ENCODE measurements at regions not wholly inside any gene's neighbourhood (a gene's known extent, or its start where the extent isn't known, plus 50 kb on each side); places are given as distances from the start of the nearest gene placed in this dataset.
"Not testable (repeated sequence)": the region's sequence is repeated elsewhere in the genome, so short reads cannot be mapped to it uniquely, and the experiment has no call there.

DNA sequence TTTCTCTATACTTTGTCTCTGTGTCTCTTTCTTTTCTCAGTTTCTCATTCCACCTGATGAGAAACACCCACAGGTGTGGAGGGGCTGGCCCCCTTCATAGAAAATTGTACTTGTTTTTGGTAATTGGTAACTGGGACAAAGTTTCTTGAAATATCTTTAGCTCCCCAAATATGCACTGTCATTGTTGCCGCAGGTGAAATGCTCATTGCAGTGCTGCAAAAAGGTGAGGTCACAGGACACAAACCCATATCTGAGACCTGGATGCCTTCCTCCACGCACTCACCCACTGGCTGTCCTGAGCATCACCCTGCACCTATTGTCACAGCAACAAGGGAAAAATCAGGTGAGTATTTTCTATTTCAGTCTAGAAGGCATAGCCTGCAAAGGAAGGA lies 74.5 kb upstream of the CCDC180 start:
- DNase-seq (ENCODE audit: low read depth, low spot score); H3K9me3 ChIP-seq (ENCODE audit: control insufficient read depth, insufficient read depth, low read depth, low read length); H3K27ac ChIP-seq (ENCODE audit: low read length); POLR2A ChIA-PET; intact Hi-C loops (cut with micrococcal nuclease; ENCODE audit: unreplicated experiment); ATAC-seq; in situ Hi-C loops (cut with HindIII; ENCODE audit: low pct_unique_long_range_greater_than_20kb, low sequenced_read_pairs); H3K36me3 ChIP-seq (ENCODE audit: control insufficient read depth, insufficient read depth, low read length); BruUV-seq (replicated peaks); CTCF ChIA-PET; H3K4me1 ChIP-seq (ENCODE audit: control insufficient read depth, insufficient read depth, low read length); H3K4me3 ChIP-seq (ENCODE audit: low read depth in 2 of 2, low read length in 2 of 2); H3K27me3 ChIP-seq (ENCODE audit: control insufficient read depth, insufficient read depth, low read length): not testable (repeated sequence)

DNA sequence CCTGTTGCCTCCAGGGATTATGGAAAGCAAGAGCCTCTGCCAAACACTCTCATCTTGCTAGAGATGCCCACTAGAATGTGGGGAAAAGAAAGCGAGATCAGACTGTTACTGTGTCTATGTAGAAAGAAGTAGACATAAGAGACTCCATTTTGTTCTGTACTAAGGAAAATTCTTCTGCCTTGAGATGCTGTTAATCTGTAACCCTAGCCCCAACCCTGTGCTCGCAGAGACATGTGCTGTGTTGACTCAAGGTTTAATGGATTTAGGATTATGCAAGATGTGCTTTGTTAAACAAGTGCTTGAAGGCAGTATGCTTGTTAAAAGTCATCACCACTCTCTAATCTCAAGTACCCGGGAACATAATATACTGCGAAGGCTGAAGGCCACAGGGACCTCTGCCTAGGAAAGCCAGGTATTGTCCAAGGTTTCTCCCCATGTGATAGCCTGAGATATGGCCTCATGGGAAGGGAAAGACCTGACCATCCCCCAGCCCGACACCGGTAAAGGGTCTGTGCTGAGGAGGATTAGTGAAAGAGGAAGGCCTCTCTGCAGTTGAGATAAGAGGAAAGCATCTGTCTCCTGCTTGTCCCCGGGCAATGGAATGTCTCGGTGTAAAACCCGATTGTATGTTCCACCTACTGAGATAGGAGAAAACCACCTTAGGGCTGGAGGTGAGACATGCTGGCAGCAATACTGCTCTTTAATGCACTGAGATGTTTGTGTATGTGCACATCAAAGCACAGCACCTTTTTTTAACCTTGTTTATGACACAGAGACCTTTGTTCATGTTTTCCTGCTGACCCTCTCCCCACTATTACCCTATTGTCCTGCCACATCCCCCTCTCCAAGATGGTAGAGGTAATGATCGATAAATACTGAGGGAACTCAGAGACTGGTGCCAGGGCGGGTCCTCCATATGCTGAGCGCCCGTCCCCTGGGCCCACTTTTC lies 75.1 kb upstream of the CCDC180 start:
- H3K36me3 ChIP-seq (ENCODE audit: control insufficient read depth, insufficient read depth, low read length); CTCF ChIA-PET; ATAC-seq; H3K27ac ChIP-seq (ENCODE audit: low read length); H3K4me1 ChIP-seq (ENCODE audit: control insufficient read depth, insufficient read depth, low read length); in situ Hi-C loops (cut with HindIII; ENCODE audit: low pct_unique_long_range_greater_than_20kb, low sequenced_read_pairs); POLR2A ChIA-PET; H3K4me3 ChIP-seq (ENCODE audit: low read depth in 2 of 2, low read length in 2 of 2); intact Hi-C loops (cut with micrococcal nuclease; ENCODE audit: unreplicated experiment); BruUV-seq (replicated peaks); H3K27me3 ChIP-seq (ENCODE audit: control insufficient read depth, insufficient read depth, low read length); DNase-seq (ENCODE audit: low read depth, low spot score); H3K9me3 ChIP-seq (ENCODE audit: control insufficient read depth, insufficient read depth, low read depth, low read length): not testable (repeated sequence)

- H3K36me3 ChIP-seq (ENCODE audit: control insufficient read depth, insufficient read depth, low read length); in situ Hi-C loops (cut with HindIII; ENCODE audit: low pct_unique_long_range_greater_than_20kb, low sequenced_read_pairs); H3K4me3 ChIP-seq (ENCODE audit: low read depth in 2 of 2, low read length in 2 of 2); CTCF ChIA-PET; intact Hi-C loops (cut with micrococcal nuclease; ENCODE audit: unreplicated experiment); POLR2A ChIA-PET; H3K27me3 ChIP-seq (ENCODE audit: control insufficient read depth, insufficient read depth, low read length); H3K9me3 ChIP-seq (ENCODE audit: control insufficient read depth, insufficient read depth, low read depth, low read length); H3K4me1 ChIP-seq (ENCODE audit: control insufficient read depth, insufficient read depth, low read length); H3K27ac ChIP-seq (ENCODE audit: low read length); DNase-seq (ENCODE audit: low read depth, low spot score); ATAC-seq; BruUV-seq (replicated peaks): not testable (repeated sequence)
These were observed 85.1 kb upstream of the CCDC180 start for GRCh38 chr9:97222393-97222792.

- peak overlapping the region; percentile 19 to 24; a peak in 3 of 4 replicates for H3K4me3 ChIP-seq (ENCODE audit: low read depth in 2 of 2, low read length in 2 of 2)
- intact Hi-C loops (cut with micrococcal nuclease; ENCODE audit: unreplicated experiment); H3K27ac ChIP-seq (ENCODE audit: low read length); DNase-seq (ENCODE audit: low read depth, low spot score); POLR2A ChIA-PET; H3K36me3 ChIP-seq (ENCODE audit: control insufficient read depth, insufficient read depth, low read length); H3K9me3 ChIP-seq (ENCODE audit: control insufficient read depth, insufficient read depth, low read depth, low read length); H3K27me3 ChIP-seq (ENCODE audit: control insufficient read depth, insufficient read depth, low read length); in situ Hi-C loops (cut with HindIII; ENCODE audit: low pct_unique_long_range_greater_than_20kb, low sequenced_read_pairs); BruUV-seq (replicated peaks); H3K4me1 ChIP-seq (ENCODE audit: control insufficient read depth, insufficient read depth, low read length): not testable (repeated sequence)
- CTCF ChIA-PET: interaction anchor here (0.6 kb wide), 1 partner anchor 362 kb away, joined by 3 read pairs; no protein-coding TSS in a partner anchor
- TF ChIP-seq, protein P1, sequence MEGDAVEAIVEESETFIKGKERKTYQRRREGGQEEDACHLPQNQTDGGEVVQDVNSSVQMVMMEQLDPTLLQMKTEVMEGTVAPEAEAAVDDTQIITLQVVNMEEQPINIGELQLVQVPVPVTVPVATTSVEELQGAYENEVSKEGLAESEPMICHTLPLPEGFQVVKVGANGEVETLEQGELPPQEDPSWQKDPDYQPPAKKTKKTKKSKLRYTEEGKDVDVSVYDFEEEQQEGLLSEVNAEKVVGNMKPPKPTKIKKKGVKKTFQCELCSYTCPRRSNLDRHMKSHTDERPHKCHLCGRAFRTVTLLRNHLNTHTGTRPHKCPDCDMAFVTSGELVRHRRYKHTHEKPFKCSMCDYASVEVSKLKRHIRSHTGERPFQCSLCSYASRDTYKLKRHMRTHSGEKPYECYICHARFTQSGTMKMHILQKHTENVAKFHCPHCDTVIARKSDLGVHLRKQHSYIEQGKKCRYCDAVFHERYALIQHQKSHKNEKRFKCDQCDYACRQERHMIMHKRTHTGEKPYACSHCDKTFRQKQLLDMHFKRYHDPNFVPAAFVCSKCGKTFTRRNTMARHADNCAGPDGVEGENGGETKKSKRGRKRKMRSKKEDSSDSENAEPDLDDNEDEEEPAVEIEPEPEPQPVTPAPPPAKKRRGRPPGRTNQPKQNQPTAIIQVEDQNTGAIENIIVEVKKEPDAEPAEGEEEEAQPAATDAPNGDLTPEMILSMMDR (IDR thresholded peaks at IDR 0.05): peak; percentile 61
- peak; percentile 92 for ATAC-seq
These were observed 85.7 kb upstream of the CCDC180 start for GRCh38 chr9:97221478-97222355.

Measured in Panc1 (cell line).